ENCODE measurements at regions not wholly inside any gene's neighbourhood (a gene's known extent, or its start where the extent isn't known, plus 50 kb on each side); places are given as distances from the start of the nearest gene placed in this dataset.

DNA sequence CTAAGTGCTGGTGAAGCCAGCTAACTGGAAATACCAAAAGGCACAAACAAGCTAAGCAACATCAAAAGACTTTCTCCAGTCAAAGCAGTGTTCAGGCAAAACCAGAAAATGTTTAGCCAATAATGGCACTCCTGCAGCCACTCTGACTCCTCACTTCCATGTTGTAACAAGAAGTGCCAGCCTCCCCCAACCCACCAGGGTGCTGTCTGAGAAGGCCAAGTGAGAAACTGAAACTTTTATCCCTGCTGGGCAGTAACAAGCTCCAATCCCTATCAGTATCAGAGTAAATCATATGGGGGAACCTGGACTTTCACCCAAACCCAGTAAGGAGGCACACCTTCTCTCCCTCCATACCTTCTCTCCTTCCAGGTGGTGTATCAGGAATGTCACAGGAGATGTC is 414.8 kb upstream of the NMUR2 start:
- TF ChIP-seq, protein P1, sequence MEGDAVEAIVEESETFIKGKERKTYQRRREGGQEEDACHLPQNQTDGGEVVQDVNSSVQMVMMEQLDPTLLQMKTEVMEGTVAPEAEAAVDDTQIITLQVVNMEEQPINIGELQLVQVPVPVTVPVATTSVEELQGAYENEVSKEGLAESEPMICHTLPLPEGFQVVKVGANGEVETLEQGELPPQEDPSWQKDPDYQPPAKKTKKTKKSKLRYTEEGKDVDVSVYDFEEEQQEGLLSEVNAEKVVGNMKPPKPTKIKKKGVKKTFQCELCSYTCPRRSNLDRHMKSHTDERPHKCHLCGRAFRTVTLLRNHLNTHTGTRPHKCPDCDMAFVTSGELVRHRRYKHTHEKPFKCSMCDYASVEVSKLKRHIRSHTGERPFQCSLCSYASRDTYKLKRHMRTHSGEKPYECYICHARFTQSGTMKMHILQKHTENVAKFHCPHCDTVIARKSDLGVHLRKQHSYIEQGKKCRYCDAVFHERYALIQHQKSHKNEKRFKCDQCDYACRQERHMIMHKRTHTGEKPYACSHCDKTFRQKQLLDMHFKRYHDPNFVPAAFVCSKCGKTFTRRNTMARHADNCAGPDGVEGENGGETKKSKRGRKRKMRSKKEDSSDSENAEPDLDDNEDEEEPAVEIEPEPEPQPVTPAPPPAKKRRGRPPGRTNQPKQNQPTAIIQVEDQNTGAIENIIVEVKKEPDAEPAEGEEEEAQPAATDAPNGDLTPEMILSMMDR (IDR thresholded peaks at IDR 0.05): no peak
- TF ChIP-seq POLR2AphosphoS5 (IDR thresholded peaks at IDR 0.05): no peak
